BLaER1 (cell line): ENCODE measurements at regions not wholly inside any gene's neighbourhood (a gene's known extent, or its start where the extent isn't known, plus 50 kb on each side); places are given as distances from the start of the nearest gene placed in this dataset.
"Not testable (repeated sequence)": the region's sequence is repeated elsewhere in the genome, so short reads cannot be mapped to it uniquely, and the experiment has no call there.

Source experiments
- H3K27ac ChIP-seq: shearing (Covaris generic); formaldehyde crosslinking; 2 replicates; pipeline ENCODE4 v1.8.1; 2022
- H3K27me3 ChIP-seq: shearing (Covaris generic); formaldehyde crosslinking; 2 replicates; pipeline ENCODE4 v1.8.1; 2022
- H3K36me3 ChIP-seq: shearing (Covaris generic); formaldehyde crosslinking; 2 replicates; pipeline ENCODE4 v1.8.1; 2022
- H3K4me1 ChIP-seq: shearing (Covaris generic); formaldehyde crosslinking; 2 replicates; pipeline ENCODE4 v1.8.1; 2022
- H3K4me2 ChIP-seq: shearing (Covaris generic); formaldehyde crosslinking; 2 replicates; pipeline ENCODE4 v1.8.1; 2022
- H3K4me3 ChIP-seq: shearing (Covaris generic); formaldehyde crosslinking; 2 replicates; pipeline ENCODE4 v1.8.1; 2022
- H3K9ac ChIP-seq: shearing (Covaris generic); formaldehyde crosslinking; 2 replicates; pipeline ENCODE4 v1.8.1; 2022
- H3K9me3 ChIP-seq: shearing (Covaris generic); formaldehyde crosslinking; 2 replicates; pipeline ENCODE4 v1.8.1; 2022
- H4K20me1 ChIP-seq: shearing (Covaris generic); formaldehyde crosslinking; 2 replicates; pipeline ENCODE4 v1.8.1; 2022
- Cebpa-rat ChIP-seq: shearing (Covaris generic); IDR thresholded peaks from 2 replicates; pipeline ENCODE4 v1.8.1; 2022

- not testable (repeated sequence) for H3K4me3 ChIP-seq, H3K36me3 ChIP-seq, H3K4me1 ChIP-seq, H3K4me2 ChIP-seq, H3K27ac ChIP-seq, H4K20me1 ChIP-seq, H3K9ac ChIP-seq, H3K9me3 ChIP-seq, H3K27me3 ChIP-seq
These were observed 133.8 kb downstream of the LEPR start for GRCh38 chr1:65554086-65554764.

GRCh38 chr1:65554829-65555228, 134.4 kb downstream of the LEPR start:
- no peak overlapping the region for H3K27ac ChIP-seq
- TF ChIP-seq Cebpa-rat, result no peak
- no peaks in the 10 kb centered on the region for H3K9me3 ChIP-seq
- H4K20me1 ChIP-seq, result no peaks in the 10 kb centered on the region
- H3K4me2 ChIP-seq, result no peak overlapping the region
- no peaks in the 10 kb centered on the region for H3K4me1 ChIP-seq
- H3K27me3 ChIP-seq, result no peaks in the 10 kb centered on the region
- no peaks in the 10 kb centered on the region for H3K36me3 ChIP-seq
- no peak overlapping the region for H3K9ac ChIP-seq
- no peak overlapping the region for H3K4me3 ChIP-seq

GRCh38 chr1:65558215-65558614, 137.7 kb downstream of the LEPR start:
- TF ChIP-seq Cebpa-rat, result no peak
- H3K9ac ChIP-seq, result no peak overlapping the region
- no peaks in the 10 kb centered on the region for H3K9me3 ChIP-seq
- no peaks in the 10 kb centered on the region for H3K4me1 ChIP-seq
- H3K27ac ChIP-seq, result no peak overlapping the region
- H3K36me3 ChIP-seq, result no peaks in the 10 kb centered on the region
- H4K20me1 ChIP-seq, result no peaks in the 10 kb centered on the region
- no peak overlapping the region for H3K4me2 ChIP-seq
- H3K4me3 ChIP-seq, result no peak overlapping the region
- H3K27me3 ChIP-seq, result no peaks in the 10 kb centered on the region

- Histone ChIP-seq H3K4me2 (no peak overlapping the region), H3K9me3 (no peaks in the 10 kb centered on the region), H3K36me3 (no peaks in the 10 kb centered on the region), H3K27ac (no peak overlapping the region), H3K27me3 (no peaks in the 10 kb centered on the region), H4K20me1 (no peaks in the 10 kb centered on the region), H3K9ac (no peak overlapping the region), H3K4me3 (no peak overlapping the region), H3K4me1 (no peaks in the 10 kb centered on the region)
- no peak for TF ChIP-seq Cebpa-rat
These were observed 144.0 kb downstream of the LEPR start for GRCh38 chr1:65564493-65564892.

- Histone ChIP-seq H3K4me2 (no peak overlapping the region), H3K9me3 (no peaks in the 10 kb centered on the region), H3K4me1 (no peaks in the 10 kb centered on the region), H4K20me1 (no peaks in the 10 kb centered on the region), H3K27ac (no peak overlapping the region), H3K9ac (no peak overlapping the region), H3K36me3 (no peaks in the 10 kb centered on the region), H3K4me3 (no peak overlapping the region), H3K27me3 (no peaks in the 10 kb centered on the region)
- no peak for TF ChIP-seq Cebpa-rat
These were observed 147.8 kb downstream of the LEPR start for GRCh38 chr1:65568285-65568684.

- Histone ChIP-seq H3K27ac (no peak overlapping the region), H4K20me1 (no peaks in the 10 kb centered on the region), H3K9me3 (no peaks in the 10 kb centered on the region), H3K4me1 (no peaks in the 10 kb centered on the region), H3K4me3 (no peak overlapping the region), H3K4me2 (no peak overlapping the region), H3K9ac (no peak overlapping the region), H3K36me3 (no peaks in the 10 kb centered on the region), H3K27me3 (no peaks in the 10 kb centered on the region)
- no peak for TF ChIP-seq Cebpa-rat
These were observed 152.4 kb downstream of the LEPR start for GRCh38 chr1:65572701-65573421.

- TF ChIP-seq Cebpa-rat, result no peak
These were observed 156.8 kb downstream of the LEPR start for GRCh38 chr1:65577278-65577677.

GRCh38 chr1:65577982-65578381, 157.5 kb downstream of the LEPR start:
- H3K27ac ChIP-seq, H3K27me3 ChIP-seq, H3K36me3 ChIP-seq, H4K20me1 ChIP-seq, H3K4me2 ChIP-seq, H3K9me3 ChIP-seq, H3K4me3 ChIP-seq, H3K9ac ChIP-seq, H3K4me1 ChIP-seq: not testable (repeated sequence)

More at GRCh38 chr1:65577278-65577677, 156.8 kb downstream of the LEPR start:
- H3K27me3 ChIP-seq, result no peaks in the 10 kb centered on the region
- H3K4me3 ChIP-seq, result no peak overlapping the region
- H3K9me3 ChIP-seq, result no peaks in the 10 kb centered on the region
- H3K36me3 ChIP-seq, result no peaks in the 10 kb centered on the region
- H4K20me1 ChIP-seq, result no peaks in the 10 kb centered on the region
- H3K4me2 ChIP-seq, result no peak overlapping the region
- no peak overlapping the region for H3K27ac ChIP-seq
- H3K4me1 ChIP-seq, result no peaks in the 10 kb centered on the region
- no peak overlapping the region for H3K9ac ChIP-seq

- no peaks in the 10 kb centered on the region for H3K36me3 ChIP-seq
- no peaks in the 10 kb centered on the region for H4K20me1 ChIP-seq
- H3K4me3 ChIP-seq, result no peak overlapping the region
- H3K4me1 ChIP-seq, result no peaks in the 10 kb centered on the region
- H3K9me3 ChIP-seq, result no peaks in the 10 kb centered on the region
- H3K4me2 ChIP-seq, result no peak overlapping the region
- H3K27me3 ChIP-seq, result no peaks in the 10 kb centered on the region
- TF ChIP-seq Cebpa-rat, result no peak
- no peak overlapping the region for H3K9ac ChIP-seq
- H3K27ac ChIP-seq, result no peak overlapping the region
These were observed 160.7 kb downstream of the LEPR start for GRCh38 chr1:65581119-65581518.

GRCh38 chr1:65584399-65584798, 163.9 kb downstream of the LEPR start:
- Histone ChIP-seq H3K36me3 (no peaks in the 10 kb centered on the region), H3K27me3 (no peaks in the 10 kb centered on the region), H3K9ac (no peak overlapping the region), H3K4me2 (no peak overlapping the region), H3K4me3 (no peak overlapping the region), H4K20me1 (no peaks in the 10 kb centered on the region), H3K9me3 (no peaks in the 10 kb centered on the region), H3K27ac (no peak overlapping the region), H3K4me1 (no peaks in the 10 kb centered on the region)
- no peak for TF ChIP-seq Cebpa-rat
